ENCODE measurements at regions not wholly inside any gene's neighbourhood (a gene's known extent, or its start where the extent isn't known, plus 50 kb on each side); places are given as distances from the start of the nearest gene placed in this dataset.

DNA sequence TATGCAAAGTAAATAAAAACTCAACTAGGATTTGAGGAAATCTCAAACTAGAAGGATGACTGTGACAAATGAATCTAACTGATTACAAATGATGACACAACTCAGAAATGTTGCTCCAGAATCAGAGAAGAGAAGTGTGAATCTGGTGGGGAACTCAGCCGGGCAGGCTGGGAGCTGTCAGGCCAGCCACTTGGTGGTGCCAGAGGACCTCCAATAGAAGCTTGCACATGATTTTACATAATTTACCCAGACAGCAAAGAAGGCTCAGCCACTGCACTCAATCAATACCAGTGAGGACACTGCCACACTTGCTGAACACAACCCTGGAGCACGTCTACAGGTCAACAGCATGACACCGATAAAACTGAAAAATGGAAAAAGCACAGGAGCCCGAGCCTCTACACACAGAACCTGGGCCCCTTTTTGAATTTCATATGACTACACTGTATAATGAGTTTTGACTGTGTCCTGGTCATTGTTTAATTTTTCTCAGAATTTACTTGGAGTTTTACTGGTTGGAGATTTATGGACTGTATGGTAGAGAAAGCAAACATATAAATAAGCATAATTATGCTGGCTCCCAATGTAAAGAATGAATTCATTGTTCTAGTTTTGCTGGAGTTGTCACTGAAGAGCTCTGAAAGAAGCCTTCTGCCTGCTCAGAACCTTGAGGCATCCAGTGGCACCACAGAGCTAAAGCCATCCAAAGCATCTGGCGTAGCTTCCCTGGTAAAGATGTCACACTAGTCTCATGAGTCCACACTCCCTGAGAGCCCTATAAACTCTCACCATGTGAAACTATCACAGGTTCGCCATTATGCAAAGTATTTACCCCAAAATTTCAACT is 296.5 kb downstream of the THBS2 start:
- POLR2A ChIA-PET (ENCODE audit: unreplicated experiment) = no interaction called here
- Histone ChIP-seq H3K9me1 (ENCODE audit: insufficient read depth, low read length) (no peaks in the 10 kb centered on the region), H3K9me3 (ENCODE audit: control insufficient read depth, insufficient read depth, low read length) (no peaks in the 10 kb centered on the region), H2AK5ac (ENCODE audit: low read depth, low read length) (no peak overlapping the region), H4K8ac (ENCODE audit: low read depth in 2 of 2, low read length in 2 of 2) (no peak overlapping the region; a peak in 1 of 4 replicates), H3K9ac (ENCODE audit: low read depth, low read length) (no peak overlapping the region), H3K79me1 (ENCODE audit: low read depth in 1 of 2, low read length in 2 of 2) (no peaks in the 10 kb centered on the region), H2AFZ (replicated peaks; ENCODE audit: low read length, poor library complexity) (peak overlapping the region; percentile 2), H3K27ac (ENCODE audit: insufficient read depth, low read length) (no peak overlapping the region), H2AK9ac (replicated peaks; ENCODE audit: low read depth, low read length, poor library complexity) (no peak overlapping the region), H3K4ac (ENCODE audit: low read depth, low read length) (peak overlapping the region; percentile 26; the same call in 1 of the 2 replicates), H2BK5ac (ENCODE audit: low read depth, low read length, poor library complexity, severe bottlenecking) (no peak overlapping the region), H3K18ac (ENCODE audit: low read depth, low read length) (no peak overlapping the region), H3K23ac (ENCODE audit: low read depth, low read length) (no peak overlapping the region), H3K4me3 (ENCODE audit: insufficient read depth, low read depth, low read length) (no peak overlapping the region), H2BK120ac (ENCODE audit: low read depth, low read length) (peak overlapping the region; percentile 64; the same call in 1 of the 2 replicates), H2BK15ac (ENCODE audit: low read depth, low read length) (no peak overlapping the region), H3K4me2 (ENCODE audit: low read depth, low read length) (no peak overlapping the region), H3K27me3 (ENCODE audit: control insufficient read depth, insufficient read depth, low read length) (no peaks in the 10 kb centered on the region), H3K4me1 (ENCODE audit: control insufficient read depth, insufficient read depth, low read length) (peaks cover 3% of the 10 kb centered on the region), H4K5ac (ENCODE audit: low read depth, low read length) (no peak overlapping the region), H3K14ac (replicated peaks; ENCODE audit: low read depth, low read length) (no peak overlapping the region), H4K20me1 (ENCODE audit: insufficient read depth, low read length) (no peaks in the 10 kb centered on the region), H2BK20ac (ENCODE audit: low read depth, low read length) (peak overlapping the region; percentile 71; the same call in 1 of the 2 replicates), H3K56ac (ENCODE audit: extremely low read depth, insufficient read depth, low read length) (no peak overlapping the region), H3K36me3 (ENCODE audit: control insufficient read depth, insufficient read depth, low read length) (no peaks in the 10 kb centered on the region), H4K91ac (ENCODE audit: insufficient read depth, low read depth, low read length) (no peak overlapping the region)
- dilution Hi-C loops (cut with HindIII; ENCODE audit: low sequenced_read_pairs, unreplicated experiment) (no loop called here), intact Hi-C loops (cut with micrococcal nuclease) (loop anchor here (1.0 to 10.0 kb wide), 9 partner anchors 62 to 698 kb away; partner anchors contain the start of gene THBS2), in situ Hi-C loops (cut with MboI; ENCODE audit: low sequenced_read_pairs) (loop anchor here (10.0 kb wide), 1 partner anchor 558 kb away; no protein-coding TSS in a partner anchor)
- DNase-seq = peak; percentile 80
- ATAC-seq (ENCODE audit: low read depth) = peak; percentile 99
- CTCF ChIA-PET = interaction anchor here (0.6 to 1.7 kb wide), 10 partner anchors 10 to 1050 kb away, joined by 3 to 7 read pairs (median 4); no protein-coding TSS in a partner anchor
- WGBS, 2 experiments (ENCODE audit: extremely low coverage in 2 of 2, insufficient read length in 1 of 2) = 80% methylated on average over 1 of the region's 6 CpGs; no CpG with 5 or more reads in 1 of the 2 experiments
- no TSS peak for BruUV-seq (replicated peaks)
- peak; percentile 95 for TF ChIP-seq SMC3 (IDR thresholded peaks at IDR 0.05; ENCODE audit: low read depth, low read length)
- TF ChIP-seq MXI1 (IDR thresholded peaks at IDR 0.05; ENCODE audit: borderline replicate concordance, low read depth, low read length) = no peak
- TF ChIP-seq RCOR1 (IDR thresholded peaks at IDR 0.05; ENCODE audit: insufficient replicate concordance, low read length) = no peak
- peak; percentile 75 for TF ChIP-seq CEBPB (IDR thresholded peaks at IDR 0.05; ENCODE audit: low read depth, low read length)
- no peak for TF ChIP-seq FOS (IDR thresholded peaks at IDR 0.05; ENCODE audit: low read depth, low read length)
- no peak for TF ChIP-seq RFX5 (IDR thresholded peaks at IDR 0.05; ENCODE audit: low read depth, low read length)
- TF ChIP-seq, protein P1, sequence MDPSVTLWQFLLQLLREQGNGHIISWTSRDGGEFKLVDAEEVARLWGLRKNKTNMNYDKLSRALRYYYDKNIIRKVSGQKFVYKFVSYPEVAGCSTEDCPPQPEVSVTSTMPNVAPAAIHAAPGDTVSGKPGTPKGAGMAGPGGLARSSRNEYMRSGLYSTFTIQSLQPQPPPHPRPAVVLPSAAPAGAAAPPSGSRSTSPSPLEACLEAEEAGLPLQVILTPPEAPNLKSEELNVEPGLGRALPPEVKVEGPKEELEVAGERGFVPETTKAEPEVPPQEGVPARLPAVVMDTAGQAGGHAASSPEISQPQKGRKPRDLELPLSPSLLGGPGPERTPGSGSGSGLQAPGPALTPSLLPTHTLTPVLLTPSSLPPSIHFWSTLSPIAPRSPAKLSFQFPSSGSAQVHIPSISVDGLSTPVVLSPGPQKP (IDR thresholded peaks at IDR 0.05; ENCODE audit: borderline replicate concordance, low read depth, low read length) = no peak
- TF ChIP-seq BHLHE40 (IDR thresholded peaks at IDR 0.05; ENCODE audit: low read depth, low read length) = peak; percentile 35; the same call in 1 of the 2 replicates
- TF ChIP-seq, protein P2, sequence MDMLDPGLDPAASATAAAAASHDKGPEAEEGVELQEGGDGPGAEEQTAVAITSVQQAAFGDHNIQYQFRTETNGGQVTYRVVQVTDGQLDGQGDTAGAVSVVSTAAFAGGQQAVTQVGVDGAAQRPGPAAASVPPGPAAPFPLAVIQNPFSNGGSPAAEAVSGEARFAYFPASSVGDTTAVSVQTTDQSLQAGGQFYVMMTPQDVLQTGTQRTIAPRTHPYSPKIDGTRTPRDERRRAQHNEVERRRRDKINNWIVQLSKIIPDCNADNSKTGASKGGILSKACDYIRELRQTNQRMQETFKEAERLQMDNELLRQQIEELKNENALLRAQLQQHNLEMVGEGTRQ (IDR thresholded peaks at IDR 0.05; ENCODE audit: low read depth, low read length) = no peak
- 0 out of 2 replicates have a peak, but pooled peaks have one; percentile 61 for TF ChIP-seq CHD1 (IDR thresholded peaks at IDR 0.05; ENCODE audit: low read depth, low read length)
- TF ChIP-seq POLR2A (IDR thresholded peaks at IDR 0.05; ENCODE audit: low read depth, low read length) = peak; percentile 42; the same call in 1 of the 2 replicates
- TF ChIP-seq, protein P3, sequence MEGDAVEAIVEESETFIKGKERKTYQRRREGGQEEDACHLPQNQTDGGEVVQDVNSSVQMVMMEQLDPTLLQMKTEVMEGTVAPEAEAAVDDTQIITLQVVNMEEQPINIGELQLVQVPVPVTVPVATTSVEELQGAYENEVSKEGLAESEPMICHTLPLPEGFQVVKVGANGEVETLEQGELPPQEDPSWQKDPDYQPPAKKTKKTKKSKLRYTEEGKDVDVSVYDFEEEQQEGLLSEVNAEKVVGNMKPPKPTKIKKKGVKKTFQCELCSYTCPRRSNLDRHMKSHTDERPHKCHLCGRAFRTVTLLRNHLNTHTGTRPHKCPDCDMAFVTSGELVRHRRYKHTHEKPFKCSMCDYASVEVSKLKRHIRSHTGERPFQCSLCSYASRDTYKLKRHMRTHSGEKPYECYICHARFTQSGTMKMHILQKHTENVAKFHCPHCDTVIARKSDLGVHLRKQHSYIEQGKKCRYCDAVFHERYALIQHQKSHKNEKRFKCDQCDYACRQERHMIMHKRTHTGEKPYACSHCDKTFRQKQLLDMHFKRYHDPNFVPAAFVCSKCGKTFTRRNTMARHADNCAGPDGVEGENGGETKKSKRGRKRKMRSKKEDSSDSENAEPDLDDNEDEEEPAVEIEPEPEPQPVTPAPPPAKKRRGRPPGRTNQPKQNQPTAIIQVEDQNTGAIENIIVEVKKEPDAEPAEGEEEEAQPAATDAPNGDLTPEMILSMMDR (conservative IDR thresholded peaks at IDR 0.05; ENCODE audit: low read depth, low read length) = peak; percentile 93
- no peak for TF ChIP-seq NFE2L2 (IDR thresholded peaks at IDR 0.05; ENCODE audit: low read depth, low read length)
- no peak for TF ChIP-seq MAFK (IDR thresholded peaks at IDR 0.05; ENCODE audit: low read depth, low read length)
